ENCODE measurements at regions not wholly inside any gene's neighbourhood (a gene's known extent, or its start where the extent isn't known, plus 50 kb on each side); places are given as distances from the start of the nearest gene placed in this dataset.

DNA sequence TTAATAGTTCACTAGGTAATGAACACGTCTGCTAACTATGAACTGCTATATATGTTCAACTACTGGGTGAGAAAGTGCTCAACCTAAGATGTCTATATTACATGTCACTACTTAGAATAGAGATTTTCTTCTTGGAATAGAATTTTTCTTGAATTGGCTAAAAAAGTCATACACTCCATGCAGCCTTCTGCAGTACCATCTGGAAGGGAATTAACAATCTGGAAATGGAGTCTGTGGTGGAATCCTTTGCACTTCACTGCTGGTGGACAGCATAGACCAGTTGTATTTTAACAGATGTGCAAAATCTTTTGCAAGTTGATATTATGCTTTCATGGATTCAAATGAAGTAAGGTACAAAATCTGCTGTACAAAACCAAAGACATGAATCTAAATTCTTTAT is 799.6 kb downstream of the KCNJ3 start:
- H2AFZ ChIP-seq (ENCODE audit: low read depth, low read length) = no peak overlapping the region
- H4K20me1 ChIP-seq (replicated peaks; ENCODE audit: control insufficient read depth, extremely low read depth, insufficient read depth, low read length) = no peaks in the 10 kb centered on the region
- no peaks in the 10 kb centered on the region for H3K36me3 ChIP-seq (ENCODE audit: control insufficient read depth in 2 of 2, extremely low read depth in 1 of 2, insufficient read depth in 2 of 2, low read length in 2 of 2)
- POLR2A ChIA-PET = no interaction called here
- no peaks in the 10 kb centered on the region for H3K4me1 ChIP-seq (ENCODE audit: control insufficient read depth, extremely low read depth, insufficient read depth, low read length)
- H3K9ac ChIP-seq (replicated peaks; ENCODE audit: extremely low read depth, insufficient read depth, low read length) = no peak overlapping the region
- H3K4me3 ChIP-seq (replicated peaks in 1 of 3; ENCODE audit: insufficient read depth in 1 of 3, low read depth in 1 of 3, low read length in 3 of 3) = no peak overlapping the region
- no peaks in the 10 kb centered on the region for H3K9me3 ChIP-seq (replicated peaks; ENCODE audit: control insufficient read depth, insufficient read depth, low read length)
- TF ChIP-seq JUN (IDR thresholded peaks at IDR 0.05; ENCODE audit: borderline replicate concordance, insufficient read depth, insufficient read length, low read depth) (no peak), FOS (IDR thresholded peaks at IDR 0.05; ENCODE audit: borderline replicate concordance, insufficient read depth, low read length) (no peak), EZH2 (IDR thresholded peaks at IDR 0.05; ENCODE audit: borderline replicate concordance, low read depth, low read length, severe bottlenecking) (no peak), GATA2 (IDR thresholded peaks at IDR 0.05; ENCODE audit: insufficient read depth, insufficient read length, low read depth, low read length) (no peak), POLR2A (IDR thresholded peaks at IDR 0.05; ENCODE audit: low read depth, low read length) (no peak), POLR2AphosphoS5 (IDR thresholded peaks at IDR 0.05; ENCODE audit: insufficient read depth, low read depth, low read length) (no peak), MYC (IDR thresholded peaks at IDR 0.05; ENCODE audit: low read depth, low read length) (no peak)
- TF ChIP-seq, protein P1, sequence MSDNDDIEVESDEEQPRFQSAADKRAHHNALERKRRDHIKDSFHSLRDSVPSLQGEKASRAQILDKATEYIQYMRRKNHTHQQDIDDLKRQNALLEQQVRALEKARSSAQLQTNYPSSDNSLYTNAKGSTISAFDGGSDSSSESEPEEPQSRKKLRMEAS (IDR thresholded peaks at IDR 0.05; ENCODE audit: insufficient read depth, insufficient read length) = no peak
- TF ChIP-seq, protein P2, sequence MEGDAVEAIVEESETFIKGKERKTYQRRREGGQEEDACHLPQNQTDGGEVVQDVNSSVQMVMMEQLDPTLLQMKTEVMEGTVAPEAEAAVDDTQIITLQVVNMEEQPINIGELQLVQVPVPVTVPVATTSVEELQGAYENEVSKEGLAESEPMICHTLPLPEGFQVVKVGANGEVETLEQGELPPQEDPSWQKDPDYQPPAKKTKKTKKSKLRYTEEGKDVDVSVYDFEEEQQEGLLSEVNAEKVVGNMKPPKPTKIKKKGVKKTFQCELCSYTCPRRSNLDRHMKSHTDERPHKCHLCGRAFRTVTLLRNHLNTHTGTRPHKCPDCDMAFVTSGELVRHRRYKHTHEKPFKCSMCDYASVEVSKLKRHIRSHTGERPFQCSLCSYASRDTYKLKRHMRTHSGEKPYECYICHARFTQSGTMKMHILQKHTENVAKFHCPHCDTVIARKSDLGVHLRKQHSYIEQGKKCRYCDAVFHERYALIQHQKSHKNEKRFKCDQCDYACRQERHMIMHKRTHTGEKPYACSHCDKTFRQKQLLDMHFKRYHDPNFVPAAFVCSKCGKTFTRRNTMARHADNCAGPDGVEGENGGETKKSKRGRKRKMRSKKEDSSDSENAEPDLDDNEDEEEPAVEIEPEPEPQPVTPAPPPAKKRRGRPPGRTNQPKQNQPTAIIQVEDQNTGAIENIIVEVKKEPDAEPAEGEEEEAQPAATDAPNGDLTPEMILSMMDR (IDR thresholded peaks at IDR 0.05; ENCODE audit: extremely low read depth in 1 of 2, insufficient read depth in 1 of 2, low read depth in 1 of 2, low read length in 2 of 2) = no peak
- no peaks in the 10 kb centered on the region for H3K9me1 ChIP-seq (replicated peaks; ENCODE audit: control insufficient read depth, extremely low read depth, insufficient read depth, low read length)
- CTCF ChIA-PET = no interaction called here
- no peak for DNase-seq (ENCODE audit: low read depth, low spot score)
- H3K4me2 ChIP-seq (ENCODE audit: insufficient read depth, low read length) = no peak overlapping the region
- no peaks in the 10 kb centered on the region for H3K79me2 ChIP-seq (ENCODE audit: control insufficient read depth, insufficient read depth, low read length)
- dilution Hi-C loops (cut with MboI; ENCODE audit: extremely low pct_ligation_motif_present, low sequenced_read_pairs) = no loop called here
- no peak for FAIRE-seq
- intact Hi-C loops (cut with micrococcal nuclease) = no loop called here
- BruUV-seq (replicated peaks) = no TSS peak
- no peaks in the 10 kb centered on the region for H3K27me3 ChIP-seq (ENCODE audit: control insufficient read depth in 2 of 2, insufficient read depth in 2 of 2, low read length in 2 of 2)
- no peak overlapping the region for H3K27ac ChIP-seq (ENCODE audit: insufficient read depth, low read depth, low read length)
